ENCODE measurements at regions not wholly inside any gene's neighbourhood (a gene's known extent, or its start where the extent isn't known, plus 50 kb on each side); places are given as distances from the start of the nearest gene placed in this dataset.

DNA sequence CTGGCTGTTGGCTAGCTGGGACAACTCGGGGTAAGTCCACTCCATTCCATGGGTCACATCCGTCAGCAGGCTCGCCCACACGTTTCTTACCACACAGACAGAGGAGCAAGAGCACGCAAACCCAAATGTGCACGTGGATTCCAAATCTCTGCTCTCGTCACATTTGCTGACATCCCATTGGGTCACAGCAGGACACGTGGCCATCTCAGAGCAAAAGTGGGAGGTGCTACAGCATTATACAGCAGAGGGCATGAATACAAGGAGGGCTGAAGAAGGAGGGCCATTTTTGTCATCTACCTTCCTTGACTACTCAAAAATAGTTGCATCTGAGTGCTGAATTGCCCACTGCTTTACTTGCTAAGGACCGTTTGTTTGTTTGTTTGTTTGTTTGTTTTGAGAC, 84.7 kb downstream of the RBBP6 start:
- no peaks in the 10 kb centered on the region for H3K27me3 ChIP-seq (ENCODE audit: control insufficient read depth in 1 of 2, insufficient read depth in 2 of 2, low read length in 2 of 2)
- TF ChIP-seq, protein P1, sequence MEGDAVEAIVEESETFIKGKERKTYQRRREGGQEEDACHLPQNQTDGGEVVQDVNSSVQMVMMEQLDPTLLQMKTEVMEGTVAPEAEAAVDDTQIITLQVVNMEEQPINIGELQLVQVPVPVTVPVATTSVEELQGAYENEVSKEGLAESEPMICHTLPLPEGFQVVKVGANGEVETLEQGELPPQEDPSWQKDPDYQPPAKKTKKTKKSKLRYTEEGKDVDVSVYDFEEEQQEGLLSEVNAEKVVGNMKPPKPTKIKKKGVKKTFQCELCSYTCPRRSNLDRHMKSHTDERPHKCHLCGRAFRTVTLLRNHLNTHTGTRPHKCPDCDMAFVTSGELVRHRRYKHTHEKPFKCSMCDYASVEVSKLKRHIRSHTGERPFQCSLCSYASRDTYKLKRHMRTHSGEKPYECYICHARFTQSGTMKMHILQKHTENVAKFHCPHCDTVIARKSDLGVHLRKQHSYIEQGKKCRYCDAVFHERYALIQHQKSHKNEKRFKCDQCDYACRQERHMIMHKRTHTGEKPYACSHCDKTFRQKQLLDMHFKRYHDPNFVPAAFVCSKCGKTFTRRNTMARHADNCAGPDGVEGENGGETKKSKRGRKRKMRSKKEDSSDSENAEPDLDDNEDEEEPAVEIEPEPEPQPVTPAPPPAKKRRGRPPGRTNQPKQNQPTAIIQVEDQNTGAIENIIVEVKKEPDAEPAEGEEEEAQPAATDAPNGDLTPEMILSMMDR (IDR thresholded peaks at IDR 0.05) = no peak
- POLR2A ChIA-PET = no interaction called here
- DNase-seq = no peak
- CTCF ChIA-PET = interaction anchor here (0.6 kb wide), 1 partner anchor 32 kb away, joined by 3 read pairs; no protein-coding TSS in a partner anchor
- H3K27ac Mint-ChIP-seq = no peak overlapping the region
- H3K27ac ChIP-seq (ENCODE audit: low read depth in 1 of 2, low read length in 2 of 2) = no peak overlapping the region
- no peaks in the 10 kb centered on the region for H3K36me3 Mint-ChIP-seq (ENCODE audit: low read depth)
- no peaks in the 10 kb centered on the region for H3K36me3 ChIP-seq (ENCODE audit: insufficient read depth, low read length)
- intact Hi-C loops (cut with DNase I, micrococcal nuclease) = no loop called here
- no peak overlapping the region for H3K4me3 Mint-ChIP-seq
- no peaks in the 10 kb centered on the region for H3K9me3 Mint-ChIP-seq
- ATAC-seq (ENCODE audit: poor library complexity) = no peak
- no peaks in the 10 kb centered on the region for H3K4me1 Mint-ChIP-seq (ENCODE audit: low read depth)
- peaks cover 10% of the 10 kb centered on the region for H3K27me3 Mint-ChIP-seq
- H3K4me1 ChIP-seq (ENCODE audit: insufficient read depth, low read length) = no peaks in the 10 kb centered on the region
- no peak overlapping the region for H3K4me3 ChIP-seq (ENCODE audit: low read length)
- H3K9me3 ChIP-seq (ENCODE audit: control insufficient read depth in 1 of 2, insufficient read depth in 1 of 2, low read length in 2 of 2) = no peaks in the 10 kb centered on the region

DNA sequence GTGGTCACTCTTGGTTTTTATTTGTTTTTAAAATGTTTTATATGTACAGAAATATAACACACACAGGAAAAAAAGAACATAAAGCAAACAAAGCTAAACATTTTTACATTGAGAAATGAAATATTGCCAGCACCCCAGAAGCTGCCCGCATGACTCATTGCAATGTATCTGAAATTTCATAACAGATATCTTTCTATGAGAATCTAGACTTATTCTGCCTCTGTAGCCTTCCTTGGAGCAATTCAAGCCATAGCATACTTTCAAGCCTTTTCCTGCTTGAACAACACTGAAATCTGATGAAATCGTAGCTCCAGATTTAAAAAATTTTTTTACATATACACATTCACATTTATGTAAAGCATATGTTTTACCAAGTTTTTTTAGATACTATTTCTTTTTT, 86.9 kb downstream of the RBBP6 start:
- H3K9me3 Mint-ChIP-seq = no peaks in the 10 kb centered on the region
- CTCF ChIA-PET = no interaction called here

DNA sequence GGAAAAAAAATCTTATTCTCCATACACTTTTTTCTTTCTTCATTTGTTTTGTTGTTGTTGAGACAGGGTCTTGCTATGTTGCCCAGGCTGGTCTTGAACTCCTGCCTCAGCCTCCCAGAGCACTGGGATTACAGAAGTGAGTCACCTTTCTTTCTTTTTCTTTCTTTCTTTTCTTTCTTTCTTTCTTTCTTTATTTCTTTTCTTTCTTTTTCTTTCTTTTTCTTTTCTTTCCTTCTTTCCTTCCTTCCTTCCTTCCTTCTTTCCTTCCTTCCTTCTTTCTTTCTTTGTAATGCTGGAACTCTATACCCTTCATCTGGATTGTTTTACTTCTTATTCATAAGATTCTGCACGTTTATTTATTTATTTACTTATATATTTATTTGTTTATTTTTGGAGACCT, 94.5 kb upstream of the TNRC6A start:
- Histone ChIP-seq H3K9me3 (ENCODE audit: control insufficient read depth in 1 of 2, insufficient read depth in 1 of 2, low read length in 2 of 2) (no peaks in the 10 kb centered on the region), H3K27me3 (ENCODE audit: control insufficient read depth in 1 of 2, insufficient read depth in 2 of 2, low read length in 2 of 2) (peaks cover 0 to 6% of the 10 kb centered on the region in 2 experiments), H3K4me1 (ENCODE audit: insufficient read depth, low read length) (no peaks in the 10 kb centered on the region), H3K4me3 (ENCODE audit: low read length) (no peak overlapping the region), H3K27ac (ENCODE audit: low read depth in 1 of 2, low read length in 2 of 2) (no peak overlapping the region), H3K36me3 (ENCODE audit: insufficient read depth, low read length) (no peaks in the 10 kb centered on the region)
- no peak for DNase-seq
- TF ChIP-seq, protein P1 (IDR thresholded peaks at IDR 0.05) = no peak
- no peaks in the 10 kb centered on the region for H3K9me3 Mint-ChIP-seq
- H3K27ac Mint-ChIP-seq = no peak overlapping the region
- ATAC-seq (ENCODE audit: poor library complexity) = no peak
- ChIA-PET CTCF (no interaction called here), POLR2A (no interaction called here)
- intact Hi-C loops (cut with DNase I, micrococcal nuclease) = no loop called here
- H3K4me3 Mint-ChIP-seq = no peak overlapping the region
- H3K36me3 Mint-ChIP-seq (ENCODE audit: low read depth) = no peaks in the 10 kb centered on the region
- H3K4me1 Mint-ChIP-seq (ENCODE audit: low read depth) = no peaks in the 10 kb centered on the region
- peaks cover 10% of the 10 kb centered on the region for H3K27me3 Mint-ChIP-seq

More for the DNA sequence above, 86.9 kb downstream of the RBBP6 start:
- H3K36me3 ChIP-seq (ENCODE audit: insufficient read depth, low read length) = no peaks in the 10 kb centered on the region
- H3K36me3 Mint-ChIP-seq (ENCODE audit: low read depth) = no peaks in the 10 kb centered on the region
- H3K4me1 ChIP-seq (ENCODE audit: insufficient read depth, low read length) = no peaks in the 10 kb centered on the region
- no peaks in the 10 kb centered on the region for H3K9me3 ChIP-seq (ENCODE audit: control insufficient read depth in 1 of 2, insufficient read depth in 1 of 2, low read length in 2 of 2)
- POLR2A ChIA-PET = no interaction called here
- peaks cover 5% of the 10 kb centered on the region for H3K27me3 Mint-ChIP-seq
- no peak overlapping the region for H3K4me3 Mint-ChIP-seq
- no peaks in the 10 kb centered on the region for H3K27me3 ChIP-seq (ENCODE audit: control insufficient read depth in 1 of 2, insufficient read depth in 2 of 2, low read length in 2 of 2)
- H3K4me3 ChIP-seq (ENCODE audit: low read length) = no peak overlapping the region
- DNase-seq (no peak), ATAC-seq (ENCODE audit: poor library complexity) (no peak)
- H3K4me1 Mint-ChIP-seq (ENCODE audit: low read depth) = no peaks in the 10 kb centered on the region
- intact Hi-C loops (cut with DNase I, micrococcal nuclease) = no loop called here
- TF ChIP-seq, protein P1 (IDR thresholded peaks at IDR 0.05) = no peak
- no peak overlapping the region for H3K27ac Mint-ChIP-seq
- H3K27ac ChIP-seq (ENCODE audit: low read depth in 1 of 2, low read length in 2 of 2) = no peak overlapping the region
